Subcutaneous abdominal adipose tissue (tissue), 5 donors: ENCODE measurements at regions not wholly inside any gene's neighbourhood (a gene's known extent, or its start where the extent isn't known, plus 50 kb on each side); places are given as distances from the start of the nearest gene placed in this dataset.
"Not testable (repeated sequence)": the region's sequence is repeated elsewhere in the genome, so short reads cannot be mapped to it uniquely, and the experiment has no call there.

Experiments
- H3K27ac ChIP-seq: one replicate; pipeline ENCODE4 v1.7.0; 2013; ENCODE audit warnings: low read depth, mild to moderate bottlenecking, inconsistent platforms, low read length, moderate library complexity
- H3K27me3 ChIP-seq, 5 donors: one replicate each; pipeline ENCODE4 v1.7.0; 2013; ENCODE audit warnings: low read length in 5 of 5, inconsistent platforms in 1 of 5; ENCODE audit not compliant: control insufficient read depth in 5 of 5, insufficient read depth in 4 of 5
- H3K36me3 ChIP-seq, 5 donors: one replicate each; pipeline ENCODE4 v1.7.0; 2013; ENCODE audit warnings: low read length in 5 of 5; ENCODE audit not compliant: control insufficient read depth in 5 of 5, insufficient read depth in 5 of 5
- H3K4me1 ChIP-seq, 5 donors: one replicate each; pipeline ENCODE4 v1.7.0; 2013; ENCODE audit warnings: low read length in 5 of 5, mild to moderate bottlenecking in 3 of 5, moderate library complexity in 1 of 5; ENCODE audit not compliant: control insufficient read depth in 5 of 5, insufficient read depth in 5 of 5
- H3K4me3 ChIP-seq, 5 donors: one replicate each; pipeline ENCODE4 v1.7.0; 2013; ENCODE audit warnings: low read length in 5 of 5, low read depth in 1 of 5
- H3K9ac ChIP-seq, 5 donors: one replicate each; pipeline ENCODE4 v1.7.0; 2013; ENCODE audit warnings: low read length in 5 of 5, mild to moderate bottlenecking in 4 of 5, moderate library complexity in 3 of 5
- H3K9me3 ChIP-seq, 5 donors: one replicate each; pipeline ENCODE4 v1.7.0; 2013; ENCODE audit warnings: low read length in 5 of 5; ENCODE audit not compliant: control insufficient read depth in 5 of 5
- donor health status: healthy.
- donor health status: healthy.
- donor health status: healthy.
- donor health status: healthy.
- donor health status: healthy.

DNA sequence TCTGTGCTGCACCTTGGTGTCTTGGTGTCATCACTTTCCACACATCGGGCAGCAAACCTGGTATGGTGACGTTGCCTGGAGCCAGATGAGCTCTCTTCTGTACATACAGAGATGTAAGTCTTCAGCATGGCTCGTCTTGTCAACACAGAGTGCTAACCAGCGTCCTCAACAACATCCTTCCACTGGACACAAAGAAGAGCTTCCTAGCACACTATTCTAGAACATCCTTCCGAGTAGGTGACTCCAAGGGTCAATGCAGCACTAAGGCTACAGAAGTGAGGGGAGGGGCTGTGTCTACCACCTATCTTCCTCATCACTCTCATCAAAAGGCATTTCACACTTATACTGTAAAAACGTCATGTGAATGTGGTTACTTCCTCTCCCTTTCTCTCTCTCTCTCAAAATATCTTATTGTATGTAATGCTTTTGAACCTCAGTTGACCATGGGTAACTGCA, 108.1 kb upstream of the SLC1A4 start:
- Histone ChIP-seq H3K9me3 (no peaks in the 10 kb centered on the region), H3K4me1 (peaks cover 0 to 2% (median 0%) of the 10 kb centered on the region in 5 donors), H3K4me3 (no peak overlapping the region), H3K27me3 (no peaks in the 10 kb centered on the region), H3K36me3 (no peaks in the 10 kb centered on the region), H3K9ac (no peak overlapping the region), H3K27ac (no peak overlapping the region)

DNA sequence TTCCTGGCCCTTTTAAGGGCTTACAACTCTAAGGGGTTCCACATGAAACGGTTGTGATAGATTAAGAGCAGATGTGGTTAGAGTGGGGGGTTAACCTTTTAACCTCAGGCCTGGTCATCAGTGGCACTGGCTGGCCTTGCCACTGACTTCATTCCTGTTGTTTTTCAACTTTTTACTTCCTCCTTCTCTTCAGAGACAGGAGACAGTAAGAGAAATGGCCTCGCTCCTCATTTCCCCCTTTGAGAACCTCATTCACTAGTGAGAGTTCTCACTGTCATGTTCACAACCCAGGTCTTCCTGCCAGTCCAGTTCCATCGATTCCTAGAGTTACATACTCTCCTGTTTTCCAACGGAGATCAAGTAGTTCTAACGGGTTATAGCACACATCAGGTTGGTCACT, 101.6 kb upstream of the SLC1A4 start:
- no peak overlapping the region for H3K9ac ChIP-seq
- H3K27me3 ChIP-seq = no peaks in the 10 kb centered on the region
- H3K4me1 ChIP-seq = no peaks in the 10 kb centered on the region
- H3K4me3 ChIP-seq = no peak overlapping the region
- H3K36me3 ChIP-seq = no peaks in the 10 kb centered on the region
- no peak overlapping the region for H3K27ac ChIP-seq
- H3K9me3 ChIP-seq = no peaks in the 10 kb centered on the region

DNA sequence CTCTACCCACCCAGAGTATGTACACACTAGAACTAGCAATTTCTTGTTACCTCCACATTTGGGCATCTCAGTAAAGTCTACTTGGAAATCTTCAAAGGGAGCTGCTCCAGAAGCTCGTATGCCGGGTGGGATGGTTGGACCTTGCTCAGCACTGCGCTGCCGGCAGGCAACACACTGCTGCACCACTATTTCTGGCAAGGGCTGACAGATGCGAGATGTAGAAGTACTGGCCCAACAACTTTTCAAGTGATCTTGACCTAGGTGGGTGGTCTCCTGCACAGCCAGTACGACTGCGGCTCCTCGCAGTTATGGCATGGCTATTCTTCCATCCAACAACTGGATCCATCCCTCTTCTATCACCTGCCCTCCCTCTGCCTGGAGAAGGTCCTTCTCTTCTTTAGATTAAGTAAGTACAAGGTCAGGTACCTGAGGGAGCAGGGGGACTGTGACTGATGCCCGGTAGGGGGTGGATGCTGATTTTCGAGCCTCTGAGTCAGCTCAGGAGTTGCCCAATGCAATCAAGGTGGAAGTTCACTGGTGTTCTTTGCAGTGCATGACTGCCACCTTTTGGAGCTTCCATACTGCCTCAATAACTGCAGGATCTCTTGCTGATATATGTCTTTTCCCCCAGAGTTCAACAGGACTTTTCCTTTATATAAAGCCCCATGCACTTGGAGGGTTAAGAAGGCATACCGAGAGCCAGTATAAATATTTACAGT, 100.4 kb upstream of the SLC1A4 start:
- Histone ChIP-seq H3K4me1 (no peaks in the 10 kb centered on the region), H3K4me3 (no peak overlapping the region), H3K9ac (no peak overlapping the region), H3K27ac (no peak overlapping the region), H3K27me3 (no peaks in the 10 kb centered on the region), H3K9me3 (no peaks in the 10 kb centered on the region), H3K36me3 (no peaks in the 10 kb centered on the region)

DNA sequence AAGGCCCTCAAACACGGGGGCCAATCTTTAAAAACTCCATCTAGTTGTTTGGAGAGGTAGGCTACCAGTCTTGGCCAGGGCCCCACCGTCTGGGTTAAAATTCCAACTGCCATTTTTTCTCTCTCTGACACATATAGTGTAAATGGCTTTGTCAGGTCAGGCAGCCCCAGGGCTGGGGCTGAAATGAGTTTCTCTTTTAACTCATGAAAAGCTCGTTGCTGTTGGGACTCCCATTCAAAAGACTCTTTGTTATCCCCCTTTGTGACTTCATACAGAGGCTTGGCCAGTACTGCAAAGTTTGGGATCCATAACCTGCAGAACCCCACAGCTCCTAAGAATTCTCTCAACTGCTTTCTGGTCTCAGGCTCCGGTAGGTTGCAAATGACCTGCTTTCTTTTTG, 99.4 kb upstream of the SLC1A4 start:
- no peaks in the 10 kb centered on the region for H3K4me1 ChIP-seq

DNA sequence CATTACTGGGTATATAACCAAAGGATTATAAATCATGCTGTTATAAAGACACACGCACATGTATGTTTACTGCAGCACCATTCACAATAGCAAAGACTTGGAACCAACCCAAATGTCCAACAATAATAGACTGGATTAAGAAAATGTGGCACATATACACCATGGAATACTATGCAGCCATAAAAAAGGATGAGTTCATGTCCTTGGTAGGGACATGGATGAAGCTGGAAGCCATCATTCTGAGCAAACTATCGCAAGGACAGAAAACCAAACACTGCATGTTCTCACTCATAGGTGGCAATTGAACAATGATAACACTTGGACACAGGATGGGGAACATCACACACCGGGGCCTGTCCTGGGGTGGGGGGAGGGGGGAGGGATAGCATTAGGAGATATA, 92.6 kb upstream of the SLC1A4 start:
- not testable (repeated sequence) for H3K9ac ChIP-seq, H3K4me3 ChIP-seq, H3K4me1 ChIP-seq, H3K36me3 ChIP-seq, H3K9me3 ChIP-seq, H3K27me3 ChIP-seq, H3K27ac ChIP-seq

More for the DNA sequence above, 99.4 kb upstream of the SLC1A4 start:
- H3K27ac ChIP-seq = no peak overlapping the region
- H3K27me3 ChIP-seq = no peaks in the 10 kb centered on the region
- no peak overlapping the region for H3K4me3 ChIP-seq
- no peaks in the 10 kb centered on the region for H3K9me3 ChIP-seq
- no peaks in the 10 kb centered on the region for H3K36me3 ChIP-seq
- H3K9ac ChIP-seq = no peak overlapping the region

DNA sequence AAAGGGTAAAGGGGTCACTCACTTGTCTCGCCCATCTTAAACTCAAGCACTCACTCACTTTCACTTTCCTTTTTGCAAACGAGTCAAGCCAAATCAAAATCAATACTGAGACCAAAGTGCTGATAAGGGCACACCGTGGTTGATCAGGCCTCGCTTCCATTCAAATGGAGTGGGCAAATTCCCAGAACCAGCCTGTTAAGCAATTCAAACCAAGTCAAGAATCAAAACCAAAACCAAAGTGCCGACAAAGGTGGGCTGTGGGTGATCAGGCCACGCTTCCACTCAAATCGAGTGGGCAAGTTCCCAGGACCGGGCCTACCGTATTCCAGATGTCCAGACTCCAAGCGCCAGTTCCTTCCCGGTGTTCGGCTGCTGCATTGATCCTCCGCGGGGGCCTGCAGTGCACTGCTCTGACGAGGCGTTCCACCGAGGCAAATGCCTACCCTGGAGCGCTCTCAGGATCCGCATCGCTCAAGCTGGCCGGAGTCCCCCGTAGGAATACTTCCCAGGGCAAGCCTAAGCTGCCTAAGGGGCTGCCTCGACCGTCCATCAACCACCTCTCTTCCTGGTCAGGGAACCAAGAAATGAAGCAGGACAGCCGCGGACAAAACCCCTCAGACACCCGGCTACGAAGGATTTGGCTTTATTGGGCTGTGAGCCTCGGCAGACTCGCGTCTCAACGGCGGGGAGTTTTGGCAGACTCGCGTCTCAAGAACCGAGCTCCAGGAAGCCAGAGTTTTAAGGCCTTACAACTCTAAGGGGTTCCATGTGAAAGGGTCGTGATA, 89.9 kb upstream of the SLC1A4 start:
- H3K9me3 ChIP-seq = peaks cover 0 to 5% (median 3%) of the 10 kb centered on the region in 5 donors
- H3K4me1 ChIP-seq = peaks cover 2 to 7% (median 6%) of the 10 kb centered on the region in 5 donors
- H3K27me3 ChIP-seq = no peaks in the 10 kb centered on the region
- H3K27ac ChIP-seq = no peak overlapping the region
- no peak overlapping the region for H3K9ac ChIP-seq
- H3K4me3 ChIP-seq = no peak overlapping the region
- H3K36me3 ChIP-seq = no peaks in the 10 kb centered on the region

DNA sequence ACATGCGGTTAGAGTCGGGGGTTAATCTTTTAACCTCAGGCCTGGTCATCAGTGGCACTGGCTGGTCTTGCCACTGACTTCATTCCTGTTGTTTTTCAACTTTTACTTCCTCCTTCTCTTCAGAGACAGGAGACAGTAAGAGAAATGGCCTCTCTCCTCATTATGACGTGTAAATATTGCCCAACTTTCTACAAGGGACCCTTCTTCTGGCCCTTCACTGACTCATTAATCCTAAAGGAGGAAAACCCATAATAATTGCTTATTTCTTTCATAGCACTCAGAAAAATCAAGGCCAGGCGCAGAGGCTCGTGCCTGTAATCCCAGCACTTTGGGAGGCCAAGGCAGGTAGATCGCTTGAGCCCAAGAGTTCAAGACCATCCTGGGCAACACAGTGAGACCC, 89.3 kb upstream of the SLC1A4 start:
- not testable (repeated sequence) for H3K27me3 ChIP-seq, H3K4me3 ChIP-seq, H3K9ac ChIP-seq, H3K9me3 ChIP-seq, H3K27ac ChIP-seq, H3K36me3 ChIP-seq
- peaks cover 2 to 13% (median 11%) of the 10 kb centered on the region in 5 donors for H3K4me1 ChIP-seq

DNA sequence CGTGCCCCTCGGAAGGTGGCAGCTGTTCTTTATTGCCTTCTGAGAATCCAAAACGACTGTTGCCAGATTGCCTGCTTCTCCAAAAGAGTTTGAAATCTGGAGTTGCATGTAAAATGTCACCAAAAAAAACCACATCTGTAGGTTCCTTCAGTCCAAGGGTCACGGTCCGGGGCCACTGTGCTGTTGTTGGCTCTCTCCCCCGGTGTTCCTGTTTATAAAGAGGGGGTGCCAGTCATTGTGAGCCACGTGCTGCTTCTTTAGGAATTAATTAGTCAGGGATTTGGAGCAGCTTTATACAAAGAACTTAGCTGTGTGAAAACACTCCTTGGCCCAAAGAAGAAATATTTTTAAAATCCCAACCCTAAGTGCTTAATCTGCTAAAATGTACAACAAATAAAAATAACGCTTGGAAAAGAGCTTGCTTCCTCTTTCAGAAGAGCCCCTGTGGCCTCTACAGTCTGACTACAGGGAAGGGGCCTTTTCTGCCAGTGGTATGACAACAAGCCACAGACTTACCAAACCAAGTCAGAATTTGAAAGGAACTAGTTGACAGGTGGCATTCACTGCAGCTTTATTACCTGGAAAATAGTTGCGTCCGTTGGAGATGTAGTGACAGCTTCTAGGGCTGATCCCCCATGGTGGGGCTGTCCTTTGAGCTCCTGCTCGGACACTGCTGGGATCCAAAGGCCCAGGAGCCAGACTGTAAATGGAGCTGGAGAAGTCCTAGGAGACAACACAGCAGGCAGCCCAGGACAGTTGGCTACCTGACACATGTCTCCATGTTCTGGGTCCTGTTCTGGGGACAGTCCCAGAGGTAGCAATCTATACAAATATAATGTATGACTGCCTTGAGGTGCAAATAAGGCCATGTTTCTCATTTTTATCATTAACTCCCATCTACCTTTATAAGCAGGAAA, 84.5 kb upstream of the SLC1A4 start:
- no peak overlapping the region for H3K9ac ChIP-seq
- H3K4me3 ChIP-seq = no peak overlapping the region
- H3K4me1 ChIP-seq = peaks cover 5 to 25% (median 20%) of the 10 kb centered on the region in 5 donors
- no peaks in the 10 kb centered on the region for H3K36me3 ChIP-seq
- H3K27me3 ChIP-seq = no peaks in the 10 kb centered on the region
- H3K9me3 ChIP-seq = peaks cover 0 to 5% (median 3%) of the 10 kb centered on the region in 5 donors
- no peak overlapping the region for H3K27ac ChIP-seq

DNA sequence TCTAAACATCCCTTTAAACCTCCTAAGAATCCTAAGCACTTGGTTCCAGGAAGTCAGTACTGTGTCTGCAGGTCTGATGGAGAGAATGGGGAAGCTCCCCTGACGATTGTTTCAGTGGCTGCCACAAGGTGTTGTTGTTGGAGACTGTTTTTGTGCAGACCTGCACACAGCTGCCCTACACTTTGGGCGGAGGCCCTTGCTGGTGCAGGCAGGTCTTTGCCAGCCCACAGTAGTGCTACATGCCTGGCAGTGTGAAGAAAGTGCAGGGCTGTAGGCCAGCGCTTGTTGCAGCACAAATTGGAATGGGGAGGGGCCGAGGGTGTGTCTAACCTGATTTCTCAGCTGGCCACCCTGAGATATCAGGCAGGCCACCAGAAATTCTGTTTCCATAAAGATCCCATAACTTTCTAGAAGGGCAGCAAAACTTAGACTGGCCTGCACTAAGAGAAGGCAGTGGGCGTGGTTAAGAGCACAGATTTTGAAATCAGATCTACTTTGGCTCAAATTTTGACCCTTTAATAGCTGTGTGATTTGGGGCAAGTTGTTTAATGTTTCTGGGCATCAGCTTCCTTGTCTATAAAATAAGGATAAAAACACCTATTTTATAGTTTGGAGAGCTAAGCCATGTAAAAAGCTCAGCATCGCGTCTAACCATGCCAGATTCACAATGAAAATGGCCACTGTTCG, 83.7 kb upstream of the SLC1A4 start:
- Histone ChIP-seq H3K4me1 (peaks cover 5 to 25% (median 20%) of the 10 kb centered on the region in 5 donors), H3K27me3 (no peaks in the 10 kb centered on the region), H3K9ac (no peak overlapping the region), H3K36me3 (no peaks in the 10 kb centered on the region), H3K4me3 (peak overlapping the region in 1 of 5 donors; percentile 13), H3K9me3 (peaks cover 0 to 5% (median 3%) of the 10 kb centered on the region in 5 donors), H3K27ac (no peak overlapping the region)
